NCI-H1694 (cell line): ENCODE measurements at regions not wholly inside any gene's neighbourhood (a gene's known extent, or its start where the extent isn't known, plus 50 kb on each side); places are given as distances from the start of the nearest gene placed in this dataset.
"Not testable (repeated sequence)": the region's sequence is repeated elsewhere in the genome, so short reads cannot be mapped to it uniquely, and the experiment has no call there.

ENCODE experiments used
- DNase-seq: peaks from one replicate; lab custom pipeline; 2025; lab: John Stamatoyannopoulos, UW

DNA sequence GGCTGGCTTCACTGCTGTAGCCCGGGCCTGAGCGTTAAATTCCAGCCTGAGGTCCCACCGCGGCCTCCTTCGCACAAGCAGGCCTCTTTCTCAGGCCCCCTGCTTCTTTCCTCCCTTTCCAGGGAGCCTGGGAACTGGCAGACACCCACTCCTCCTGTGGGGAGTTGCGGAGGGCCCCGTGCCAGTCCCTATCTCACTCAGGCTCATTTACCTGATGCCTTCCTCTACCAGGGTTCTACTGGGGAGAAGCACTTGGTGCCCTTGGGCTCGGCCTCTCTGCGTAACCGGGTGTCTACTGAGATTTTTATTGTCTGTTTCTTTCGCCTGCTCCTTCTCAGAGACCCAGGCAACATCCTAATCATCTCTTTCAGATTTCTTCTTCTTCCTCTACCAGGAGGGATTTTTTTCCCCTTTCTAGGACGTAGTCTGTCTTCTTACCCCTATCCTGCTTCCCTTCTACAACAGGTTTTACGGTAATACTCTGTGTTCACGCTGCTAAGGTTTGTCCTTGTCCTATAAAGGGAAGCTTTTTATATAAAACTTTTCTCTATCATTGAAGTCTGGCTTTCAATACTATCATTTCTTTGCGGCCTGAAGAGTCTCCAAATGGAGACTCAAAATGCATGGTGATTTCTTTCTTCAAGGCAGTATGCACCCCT is 135.4 kb upstream of the GPR12 start:
- DNase-seq = no peak

DNA sequence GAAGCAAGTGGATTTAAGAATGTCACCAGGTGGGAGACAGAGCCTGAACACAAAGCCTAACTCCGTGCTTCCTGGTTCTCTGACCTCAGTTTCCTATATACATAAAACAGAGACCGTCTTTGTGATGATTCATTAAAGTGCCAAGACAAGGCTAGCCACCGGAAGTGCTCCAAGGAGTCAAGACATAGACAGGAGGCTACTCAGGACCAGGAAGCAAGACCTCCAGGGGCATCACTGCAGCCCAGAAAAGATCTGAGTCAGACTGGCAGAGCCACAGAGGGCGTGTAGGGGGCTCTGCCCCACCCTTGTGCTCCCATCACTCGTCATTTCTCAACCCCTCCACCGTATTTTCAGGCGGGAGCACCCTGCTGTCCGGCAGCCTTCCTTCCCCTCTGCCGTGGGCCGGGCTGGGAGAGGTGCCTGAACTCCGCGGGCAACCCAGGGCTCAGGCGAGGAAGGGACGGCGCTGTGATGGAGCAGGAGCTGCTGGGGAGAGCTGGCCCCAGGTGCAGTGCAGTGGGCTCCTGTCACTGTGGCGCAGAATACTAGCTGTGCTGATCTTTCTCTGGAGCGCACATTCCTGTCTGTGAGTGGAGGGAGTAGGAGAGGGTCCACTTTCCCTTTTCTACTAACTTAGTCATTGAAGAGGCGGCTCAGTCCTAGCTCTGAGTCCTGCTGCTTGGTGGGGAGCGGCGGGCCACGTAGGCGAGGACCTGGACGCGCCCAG is 134.7 kb upstream of the GPR12 start:
- no peak for DNase-seq

DNA sequence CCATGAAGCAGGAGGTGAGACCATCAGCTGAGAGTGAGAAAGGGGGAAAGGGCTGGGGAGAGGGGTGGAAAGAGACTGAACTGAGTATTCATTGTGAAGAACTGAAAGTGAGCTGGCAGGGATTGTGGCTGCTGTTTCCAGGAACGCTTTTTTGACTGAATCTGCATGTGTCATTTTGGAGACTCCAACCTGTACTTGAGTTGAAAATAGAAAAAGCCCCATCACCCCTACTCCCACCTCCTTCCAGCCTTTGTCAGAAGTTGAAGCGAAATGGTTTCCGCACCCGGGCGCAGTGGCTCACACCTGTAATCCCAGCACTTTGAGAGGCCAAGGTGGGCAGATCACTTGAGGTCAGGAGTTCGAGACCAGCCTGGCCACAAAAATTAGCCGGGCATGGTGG is 128.0 kb upstream of the GPR12 start:
- DNase-seq = no peak

DNA sequence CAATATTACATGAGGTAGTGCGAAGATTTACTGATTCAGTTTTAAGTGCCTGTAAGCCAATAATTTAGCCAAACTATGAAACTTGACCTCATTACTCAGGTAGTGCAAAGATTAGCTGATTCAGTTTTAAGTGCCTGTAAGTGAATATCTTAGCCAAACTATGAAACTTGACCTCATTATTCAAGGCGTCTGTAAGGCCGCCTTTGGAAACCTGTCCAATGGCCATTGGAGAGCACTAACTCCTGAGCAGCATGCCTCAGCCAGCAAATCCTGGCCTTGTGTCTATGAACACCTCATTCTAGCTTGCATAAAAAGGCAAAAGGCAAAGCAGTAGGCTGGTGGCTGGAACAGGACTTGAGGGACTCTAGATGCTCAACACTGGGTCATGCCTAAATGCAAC is 127.0 kb upstream of the GPR12 start:
- DNase-seq = no peak

DNA sequence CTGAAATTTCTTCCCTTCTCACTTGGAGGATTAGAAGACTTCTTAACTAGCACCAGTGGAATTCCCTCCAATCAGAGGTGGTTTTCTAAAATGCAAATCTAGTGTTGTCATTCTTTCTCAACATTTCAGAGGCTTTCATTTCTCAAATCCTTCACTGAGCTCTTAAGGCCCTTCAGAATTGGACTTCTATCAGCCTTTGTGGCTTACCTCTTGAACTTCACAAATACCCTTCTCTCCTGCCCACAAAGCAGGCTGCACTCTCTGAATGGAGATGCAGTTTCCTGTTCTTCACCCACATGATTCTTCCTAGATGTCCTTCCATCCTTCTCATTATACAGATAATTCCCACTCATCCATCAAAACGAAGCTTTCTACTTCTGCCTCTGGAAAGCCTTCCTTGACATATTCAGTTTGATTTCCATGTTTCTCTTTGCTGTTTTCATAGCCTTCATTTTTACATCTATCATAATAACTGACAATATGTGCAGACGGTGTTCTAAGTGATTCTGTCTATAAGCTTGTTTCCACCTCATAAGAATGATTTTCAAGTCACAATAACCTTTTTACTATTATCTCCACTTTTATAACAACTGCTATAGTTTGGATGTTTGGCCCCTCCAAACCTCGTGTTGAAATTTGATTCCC is 123.1 kb upstream of the GPR12 start:
- no peak for DNase-seq

DNA sequence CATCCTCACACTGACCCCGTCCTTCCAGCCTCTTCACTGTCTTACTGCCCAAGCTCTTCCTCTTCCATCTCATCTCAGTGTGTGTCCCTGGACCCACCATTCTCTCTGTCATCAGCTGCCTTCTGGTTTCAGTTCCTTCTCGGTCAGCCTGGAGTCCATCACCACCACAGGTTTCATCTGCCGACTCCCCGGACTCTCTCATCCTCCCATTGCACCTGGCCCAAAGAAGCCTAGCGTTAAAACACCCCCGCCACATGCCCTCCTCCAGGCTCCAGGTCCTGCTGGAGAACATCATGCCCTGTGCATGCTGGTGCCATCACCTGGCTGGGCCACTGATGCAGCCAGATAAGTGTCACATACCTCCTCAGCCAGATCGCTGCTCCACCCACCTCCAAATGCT is 122.1 kb upstream of the GPR12 start:
- DNase-seq = no peak

DNA sequence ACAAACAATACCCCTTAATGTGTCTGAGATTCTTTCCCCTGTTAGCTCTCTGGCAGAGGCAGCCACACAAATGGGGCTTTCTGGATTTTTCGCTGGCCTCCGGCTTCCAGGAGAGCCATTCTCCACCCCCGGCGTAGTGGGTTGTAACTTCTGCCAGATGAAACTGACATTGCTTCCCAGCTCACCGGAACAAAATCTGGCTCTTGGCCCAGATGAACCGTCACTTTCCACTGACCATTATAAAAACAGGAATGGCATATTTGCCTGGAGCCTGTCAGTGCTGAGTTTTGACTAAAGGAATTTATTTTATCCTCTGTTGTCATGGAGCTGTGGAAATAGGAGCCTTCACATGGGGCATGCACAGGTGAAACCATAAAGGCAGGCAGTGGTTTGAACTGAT is 120.6 kb upstream of the GPR12 start:
- no peak for DNase-seq

DNA sequence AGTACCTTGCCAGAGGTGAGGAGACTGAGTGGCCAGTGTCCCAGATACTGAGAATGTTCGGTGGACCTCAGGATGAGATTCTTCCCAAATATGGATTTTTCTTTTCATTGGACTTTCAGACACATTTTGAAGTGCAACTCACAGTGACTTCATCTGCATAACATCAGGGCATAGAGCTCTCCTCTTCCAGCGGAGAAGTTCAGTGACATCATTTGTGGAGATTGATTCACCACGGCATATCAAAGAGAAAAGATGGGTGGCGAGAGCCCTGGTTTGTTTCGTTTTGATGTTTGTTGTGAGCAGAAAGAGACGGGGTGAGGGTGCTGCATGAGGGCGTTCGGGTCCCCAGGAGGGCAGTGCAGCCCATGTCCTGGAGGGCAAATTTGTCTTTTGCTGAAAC is 120.1 kb upstream of the GPR12 start:
- no peak for DNase-seq

DNA sequence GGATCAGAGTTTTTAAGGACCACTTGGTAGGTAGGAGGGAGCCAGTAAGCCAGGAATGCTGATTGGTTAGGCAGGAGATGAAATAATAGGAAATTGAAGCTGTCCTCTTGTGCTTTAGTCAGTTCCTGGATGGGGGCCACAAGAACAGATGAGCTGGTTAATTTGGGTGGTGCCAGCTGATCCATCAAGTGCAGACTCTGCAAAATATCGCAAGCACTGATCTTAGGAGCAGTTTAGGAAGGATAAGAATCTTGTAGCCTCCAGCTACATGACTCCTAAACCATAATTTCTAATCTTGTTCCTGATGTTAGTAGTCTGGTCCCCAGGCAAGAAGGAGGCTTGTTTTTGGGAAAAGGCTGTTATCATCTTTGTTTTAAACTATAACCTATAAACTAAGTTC is 117.9 kb upstream of the GPR12 start:
- DNase-seq = no peak

DNA sequence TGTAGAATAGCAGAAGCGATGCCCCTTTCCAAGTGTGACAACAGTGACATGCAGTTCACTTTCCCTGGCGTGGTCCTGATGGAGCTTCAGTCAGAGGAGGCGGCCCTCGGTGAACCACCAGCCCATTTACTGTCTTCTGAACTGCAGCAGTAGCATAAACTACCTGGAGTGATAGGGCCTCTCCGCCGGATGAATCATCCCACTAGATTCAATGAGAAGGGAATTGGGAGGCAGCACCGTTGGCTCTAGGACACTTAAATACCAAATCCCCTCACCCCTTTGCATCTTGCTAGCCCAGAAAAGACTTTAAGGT is 112.8 kb upstream of the GPR12 start:
- DNase-seq = no peak

DNA sequence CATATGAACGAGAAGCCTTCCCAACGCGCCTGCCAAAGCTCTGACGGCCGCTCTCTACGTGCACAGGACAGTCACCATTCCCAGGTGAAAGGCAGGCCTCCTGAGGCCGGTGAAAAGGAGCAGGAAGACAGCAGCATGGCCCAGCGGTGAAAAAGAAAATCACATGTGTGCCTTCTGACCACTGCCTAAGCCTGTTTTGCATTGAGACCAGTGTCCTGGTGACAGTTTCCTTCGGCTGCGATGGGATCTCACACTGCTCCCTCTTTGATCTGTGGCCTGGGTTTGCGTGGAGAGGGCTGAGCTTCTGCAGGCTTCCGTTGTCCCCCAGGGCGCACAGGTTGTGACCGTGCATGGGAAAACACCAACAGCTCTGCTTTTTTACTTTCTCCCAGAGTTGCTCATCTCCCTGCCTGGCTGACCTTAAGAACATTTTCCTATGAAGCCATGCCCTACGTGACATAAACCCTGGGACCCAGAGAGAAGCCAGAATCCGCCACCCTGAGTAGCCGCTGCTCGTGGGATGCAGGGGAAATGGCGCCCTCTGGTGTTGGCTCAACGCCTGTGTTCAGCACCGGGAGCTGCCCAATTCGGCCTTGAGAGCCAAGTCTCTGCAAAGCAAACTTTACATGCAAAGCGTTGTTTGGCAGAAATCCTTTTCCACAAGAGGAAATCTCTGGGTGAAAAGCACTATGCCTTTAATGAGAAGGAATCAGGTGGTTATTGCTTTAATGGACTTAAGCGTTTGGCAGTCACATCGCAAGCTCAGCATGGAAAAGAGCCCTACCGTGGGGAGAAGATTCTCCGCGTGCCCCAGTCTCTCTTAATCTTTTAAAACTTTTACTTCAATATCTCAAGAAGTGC is 112.2 kb upstream of the GPR12 start:
- peak; percentile 71 for DNase-seq

DNA sequence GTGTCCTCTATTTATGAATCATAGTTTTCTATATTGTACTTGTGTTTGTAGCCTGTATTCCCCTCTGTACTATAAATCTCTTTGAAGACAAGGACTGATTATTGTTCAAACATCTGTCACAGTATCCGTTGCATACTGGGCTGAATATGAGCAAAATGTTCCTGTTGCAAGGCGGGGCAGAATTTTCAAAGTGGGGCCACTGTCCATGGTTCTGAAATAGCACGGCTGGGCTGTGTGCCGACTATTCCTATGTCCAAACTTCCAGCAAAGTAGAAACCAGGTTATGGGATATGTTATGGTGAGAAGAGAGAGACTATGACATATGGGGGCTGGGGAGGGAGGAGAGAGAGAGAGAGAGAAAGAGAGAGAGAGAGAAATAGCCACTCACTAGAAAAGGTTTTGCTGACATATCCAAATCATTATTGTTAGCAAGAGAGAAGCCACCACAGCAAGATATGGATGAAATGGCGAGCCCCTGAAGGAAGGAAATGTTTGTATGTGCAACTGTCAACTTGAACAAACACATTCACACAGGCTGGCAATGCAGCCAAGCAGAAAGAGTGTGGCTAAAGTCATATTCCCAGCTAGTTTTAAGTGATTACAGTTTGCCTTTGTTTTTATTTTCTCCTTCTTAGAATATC is 107.0 kb upstream of the GPR12 start:
- peak; percentile 33 for DNase-seq

DNA sequence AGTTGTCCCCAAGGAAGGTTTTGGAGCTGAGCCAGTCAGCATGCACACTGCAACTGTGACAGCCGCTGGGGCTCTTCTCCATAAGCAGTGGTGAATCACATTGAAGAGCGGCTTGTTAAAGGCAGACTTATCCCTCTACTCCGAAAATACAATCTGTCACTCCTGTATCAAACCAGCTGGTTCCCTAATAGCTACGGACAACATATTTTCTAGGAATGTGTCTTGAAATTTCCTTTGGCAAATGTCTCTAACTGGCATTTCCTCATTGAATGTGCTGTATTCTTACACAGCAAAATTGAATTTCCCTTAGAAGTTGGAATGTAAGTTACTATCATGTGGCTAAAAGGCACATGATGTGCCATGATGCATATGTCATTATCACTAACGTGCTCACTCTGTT is 104.0 kb upstream of the GPR12 start:
- DNase-seq = peak; percentile 94

DNA sequence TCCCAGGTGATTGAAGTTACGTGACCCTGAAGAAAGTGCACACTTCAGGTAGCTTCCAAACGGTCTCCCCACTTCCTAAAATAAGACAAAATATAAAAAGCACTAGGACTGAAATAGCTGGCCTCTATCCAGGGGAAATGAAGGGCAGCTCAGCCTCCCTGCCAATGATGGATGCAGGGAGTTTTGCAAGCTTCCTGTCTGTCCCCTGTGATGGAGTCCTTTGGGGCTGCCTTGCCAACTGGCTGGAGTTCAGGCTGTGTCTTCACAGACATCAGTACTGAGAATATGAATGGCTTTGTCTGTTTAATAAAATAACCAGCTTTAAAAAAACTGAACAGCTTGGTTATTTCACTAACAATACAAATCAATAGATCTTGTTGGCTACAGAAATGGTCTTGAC is 101.4 kb upstream of the GPR12 start:
- no peak for DNase-seq

DNA sequence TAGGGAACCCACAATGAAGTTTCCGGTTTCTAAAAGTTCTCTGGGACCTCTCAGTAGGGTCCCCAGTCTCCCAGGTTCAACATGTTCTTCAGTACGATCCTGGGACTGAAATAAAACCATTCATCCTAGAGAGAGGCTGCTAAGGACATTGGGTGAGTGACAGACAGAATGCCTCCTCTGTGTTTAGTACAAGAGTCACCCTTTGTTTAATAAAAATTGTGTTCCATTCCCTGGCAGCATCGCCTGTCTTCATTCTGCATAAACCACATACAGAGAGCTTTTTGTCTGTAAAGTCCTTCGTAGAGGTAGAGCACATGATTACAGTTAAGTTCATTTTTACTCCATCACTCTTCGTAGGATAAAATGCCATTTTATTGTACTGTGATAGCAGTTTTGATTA is 95.3 kb upstream of the GPR12 start:
- DNase-seq = no peak

DNA sequence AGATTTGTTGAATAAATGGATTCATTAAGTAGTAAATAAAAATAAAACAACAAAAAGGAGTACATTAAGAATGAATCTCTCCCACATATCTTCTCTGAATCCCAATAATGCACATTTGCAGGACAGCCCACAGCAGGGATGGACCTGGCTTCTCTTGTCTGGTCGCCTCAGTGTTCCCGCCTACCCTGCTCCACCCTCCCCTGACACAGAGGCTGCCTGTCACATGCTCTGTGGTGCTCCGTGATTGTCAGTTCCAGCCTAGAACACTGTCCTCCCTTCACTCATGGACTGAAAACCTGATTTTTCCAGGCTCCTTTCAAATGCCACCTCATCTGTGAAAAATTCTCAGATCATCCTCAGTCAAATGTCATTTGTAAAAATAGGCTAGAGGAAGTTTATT is 94.5 kb upstream of the GPR12 start:
- DNase-seq = no peak

DNA sequence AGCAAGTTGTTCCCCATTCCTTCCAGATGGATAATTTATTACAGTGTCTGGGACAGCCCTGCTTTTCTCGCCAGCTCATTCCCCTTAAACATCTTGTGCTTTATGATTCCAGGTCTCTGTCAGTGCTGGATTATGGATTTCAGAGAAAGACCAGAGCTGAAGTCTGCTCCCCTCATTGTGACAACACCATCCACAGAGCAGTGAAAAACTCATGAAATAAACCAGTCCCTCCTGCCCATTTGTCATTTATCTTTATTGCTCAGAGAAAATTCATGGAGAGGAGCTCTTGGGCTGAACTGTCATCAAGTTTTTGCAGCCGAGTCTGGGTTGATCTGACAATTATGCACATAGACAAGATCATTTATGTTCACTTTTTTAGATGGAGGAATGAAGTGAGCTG is 92.7 kb upstream of the GPR12 start:
- DNase-seq = no peak

DNA sequence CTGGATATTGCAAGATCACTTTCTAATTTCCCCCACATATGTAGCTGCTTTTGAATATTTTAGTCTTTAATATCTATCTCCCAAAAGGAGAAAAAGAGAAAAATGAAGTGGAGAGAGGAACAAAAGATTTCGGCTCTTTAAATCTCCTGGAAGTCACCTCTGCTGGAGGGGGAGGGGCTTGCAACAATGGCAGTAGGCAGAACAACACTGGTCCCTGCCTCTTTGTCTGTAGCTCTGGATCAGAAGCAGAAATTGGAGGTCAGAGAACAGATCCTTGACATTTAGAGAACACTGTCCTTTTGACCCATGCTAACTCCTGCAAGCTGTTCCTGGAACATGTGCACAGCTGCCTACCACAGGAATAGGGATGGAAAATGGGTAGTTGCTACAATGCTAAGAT is 86.7 kb upstream of the GPR12 start:
- no peak for DNase-seq

DNA sequence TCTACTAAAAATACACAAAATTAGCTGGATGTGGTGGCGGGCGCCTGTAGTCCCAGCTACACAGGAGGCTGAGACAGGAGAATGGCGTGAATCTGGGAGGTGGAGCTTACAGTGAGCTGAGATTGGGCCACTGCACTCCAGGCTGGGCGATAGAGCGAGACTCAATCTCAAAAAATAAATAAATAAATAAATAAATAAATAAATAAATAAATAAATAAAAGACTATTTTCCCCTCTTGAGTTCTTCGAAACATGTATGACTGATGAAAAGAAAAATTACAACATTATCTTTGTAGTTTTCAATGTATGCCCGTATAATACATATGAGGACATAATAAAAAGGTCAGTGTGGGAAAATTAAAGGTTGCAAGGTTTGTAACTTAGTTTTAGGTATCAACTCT is 84.5 kb upstream of the GPR12 start:
- DNase-seq = not testable (repeated sequence)

DNA sequence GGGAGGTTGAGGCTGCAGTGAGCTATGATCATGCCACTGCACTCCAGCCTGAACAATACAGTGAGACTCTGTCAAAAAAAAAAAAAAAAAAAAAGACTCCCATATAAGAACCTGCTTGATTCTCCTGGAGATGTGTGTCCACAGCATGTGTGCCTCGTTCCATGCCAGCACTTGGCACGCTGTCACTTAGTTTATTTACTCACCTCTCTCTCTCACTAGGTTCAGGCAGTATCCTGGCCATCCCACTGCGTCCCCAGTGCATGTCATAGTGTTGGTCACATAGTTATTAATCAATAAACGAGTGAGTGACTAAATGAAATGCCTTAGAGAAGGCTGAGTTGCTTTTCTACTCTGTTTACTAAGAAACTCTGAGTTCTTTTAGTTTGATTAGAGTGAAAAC is 79.1 kb upstream of the GPR12 start:
- no peak for DNase-seq

DNA sequence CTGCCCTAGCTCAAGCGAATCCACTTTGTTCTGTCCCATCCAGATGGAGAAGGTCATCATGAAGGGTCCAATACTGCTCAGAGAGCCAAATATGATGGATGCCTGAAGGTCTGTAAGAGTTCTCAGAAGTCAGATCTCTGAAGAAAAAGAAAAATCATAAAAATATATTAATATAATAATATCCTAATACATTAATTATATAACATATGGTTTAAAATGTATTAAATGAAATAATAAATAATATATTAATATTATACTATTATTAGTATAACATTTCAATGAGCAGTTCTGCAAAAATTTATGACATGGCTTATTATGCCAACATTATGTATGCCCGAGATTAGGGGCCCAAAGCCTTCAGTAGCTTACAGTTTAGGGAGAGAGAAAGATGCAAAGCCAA is 78.2 kb upstream of the GPR12 start:
- no peak for DNase-seq

DNA sequence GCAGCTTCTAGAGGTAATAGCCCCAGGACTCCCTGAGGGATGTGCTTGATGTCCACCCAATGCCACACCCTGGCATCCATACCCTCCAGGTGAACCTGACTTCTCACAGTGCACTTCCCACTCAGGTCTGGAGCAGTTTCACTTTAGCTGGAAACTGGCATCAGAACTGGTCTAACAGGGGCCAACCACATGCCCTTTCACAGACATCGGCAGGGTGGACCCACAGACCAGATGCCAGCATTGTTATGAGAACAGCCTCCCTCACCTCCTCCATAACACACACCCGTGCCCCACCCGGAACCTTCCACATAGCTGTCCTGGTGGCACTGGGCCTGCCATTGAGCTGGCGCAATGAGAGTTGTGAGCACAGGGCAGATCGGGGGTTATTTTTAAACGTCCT is 77.4 kb upstream of the GPR12 start:
- no peak for DNase-seq
